Stimulated activated naive CD8-positive, alpha-beta T cell treated with anti-CD3 and anti-CD28 coated beads, Interleukin-15, Interleukin-2, amounts not matched to agents 100 U/mL and 50 U/mL, for 24 hours (primary cell): ENCODE measurements at regions not wholly inside any gene's neighbourhood (a gene's known extent, or its start where the extent isn't known, plus 50 kb on each side); places are given as distances from the start of the nearest gene placed in this dataset.
"Not testable (repeated sequence)": the region's sequence is repeated elsewhere in the genome, so short reads cannot be mapped to it uniquely, and the experiment has no call there.

ENCODE experiments used
- ATAC-seq: fragments of 150-1000 bp; cut with Tn5 transposase; one replicate; pipeline ENCODE4 v1.10.0; 2021
- DNase-seq: peaks from one replicate; pipeline ENCODE4 v3.0.0; 2021

DNA sequence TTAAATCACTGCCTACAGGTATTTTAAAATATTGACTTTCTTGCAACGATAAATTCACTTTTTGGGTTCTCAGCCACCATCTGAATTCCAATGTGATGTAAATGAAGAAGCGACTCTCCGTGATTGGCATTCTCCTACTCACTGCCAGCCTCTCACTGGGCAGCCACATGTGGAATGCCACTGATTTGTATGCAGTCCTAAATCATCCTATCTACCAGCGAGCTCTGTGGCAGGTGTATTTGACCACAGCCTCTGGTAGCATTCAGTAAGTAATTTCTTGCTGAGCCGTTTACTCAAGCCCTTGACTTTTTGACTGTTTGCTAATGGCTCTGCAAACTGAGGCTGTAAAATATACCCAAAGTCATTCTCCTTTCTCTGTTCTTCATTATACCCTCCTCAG, 559.0 kb upstream of the SLC10A2 start:
- no peak for ATAC-seq
- DNase-seq, result no peak

DNA sequence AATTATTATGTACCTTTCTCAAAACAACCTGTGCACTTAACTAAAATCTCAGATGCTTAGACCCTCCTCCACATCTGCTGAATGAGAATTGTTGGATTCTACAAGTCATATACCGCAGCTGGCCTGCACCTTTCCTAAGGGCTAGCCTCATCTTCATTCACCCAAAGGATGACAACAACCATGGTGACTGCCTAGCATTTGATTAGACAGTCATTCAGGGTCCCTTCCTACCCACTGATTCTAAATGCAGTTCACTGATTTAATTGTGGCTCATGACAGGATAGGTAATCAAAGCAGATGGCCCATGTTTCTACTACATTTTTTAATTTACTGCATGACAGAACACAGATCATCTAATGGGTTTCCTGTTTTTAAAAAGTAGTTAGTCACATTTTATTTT, 551.9 kb upstream of the SLC10A2 start:
- ATAC-seq (no peak), DNase-seq (no peak)

DNA sequence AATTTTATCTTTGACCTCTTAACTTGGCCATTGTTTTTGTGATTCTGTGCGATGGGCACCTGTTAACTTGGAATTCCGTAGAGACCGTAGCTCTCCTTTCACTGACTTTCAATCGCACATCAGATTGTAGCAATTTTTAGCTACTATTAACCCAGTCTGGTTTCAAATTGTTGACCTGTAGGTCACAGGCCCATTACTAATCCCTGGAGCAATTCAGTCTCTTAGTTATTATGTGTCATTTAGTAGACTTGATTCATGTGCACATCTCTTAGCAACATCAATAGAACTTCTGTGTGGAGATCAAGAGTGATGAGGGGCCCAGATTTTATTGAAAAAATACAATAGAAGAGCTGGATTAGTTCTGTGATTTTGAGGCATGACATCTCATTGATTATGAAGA, 549.6 kb upstream of the SLC10A2 start:
- DNase-seq (no peak), ATAC-seq (no peak)

DNA sequence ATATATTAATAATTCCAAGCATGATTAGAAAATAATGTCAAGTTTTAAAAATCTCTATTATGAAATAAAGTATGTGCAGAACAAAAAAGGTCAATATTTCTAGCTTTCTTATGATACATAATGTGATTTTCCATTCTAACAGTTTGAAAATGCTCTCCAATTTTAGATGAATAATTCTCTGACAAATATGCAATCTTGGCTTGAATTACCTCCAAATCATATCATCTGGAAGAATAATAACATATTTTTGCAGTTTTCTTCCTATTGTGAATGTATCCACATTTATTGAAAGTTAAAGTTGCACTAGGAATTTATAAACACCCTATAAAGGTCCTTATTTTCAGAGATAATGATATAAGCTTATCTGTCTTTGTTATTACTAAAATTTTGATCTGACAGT, 548.5 kb upstream of the SLC10A2 start:
- DNase-seq, result no peak
- no peak for ATAC-seq

DNA sequence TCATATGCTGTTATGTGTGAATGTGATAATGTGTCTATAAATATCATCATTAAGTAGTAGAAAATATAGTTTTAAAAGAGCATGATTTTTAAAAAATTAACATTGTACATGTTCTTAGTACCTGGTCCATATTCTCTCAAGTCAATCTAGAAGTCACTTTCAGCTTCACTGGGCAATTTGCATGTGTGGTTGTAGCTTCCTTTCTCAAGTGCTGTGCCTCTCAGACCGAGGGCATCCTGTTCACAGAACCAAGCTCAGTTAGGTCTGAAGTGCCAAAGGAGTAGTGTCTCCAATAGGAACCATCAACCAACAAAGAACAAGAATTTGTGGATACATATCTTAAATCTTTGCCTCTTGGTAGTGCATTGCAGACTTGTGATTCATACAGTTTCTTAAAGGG, 541.8 kb upstream of the SLC10A2 start:
- ATAC-seq (no peak), DNase-seq (no peak)

DNA sequence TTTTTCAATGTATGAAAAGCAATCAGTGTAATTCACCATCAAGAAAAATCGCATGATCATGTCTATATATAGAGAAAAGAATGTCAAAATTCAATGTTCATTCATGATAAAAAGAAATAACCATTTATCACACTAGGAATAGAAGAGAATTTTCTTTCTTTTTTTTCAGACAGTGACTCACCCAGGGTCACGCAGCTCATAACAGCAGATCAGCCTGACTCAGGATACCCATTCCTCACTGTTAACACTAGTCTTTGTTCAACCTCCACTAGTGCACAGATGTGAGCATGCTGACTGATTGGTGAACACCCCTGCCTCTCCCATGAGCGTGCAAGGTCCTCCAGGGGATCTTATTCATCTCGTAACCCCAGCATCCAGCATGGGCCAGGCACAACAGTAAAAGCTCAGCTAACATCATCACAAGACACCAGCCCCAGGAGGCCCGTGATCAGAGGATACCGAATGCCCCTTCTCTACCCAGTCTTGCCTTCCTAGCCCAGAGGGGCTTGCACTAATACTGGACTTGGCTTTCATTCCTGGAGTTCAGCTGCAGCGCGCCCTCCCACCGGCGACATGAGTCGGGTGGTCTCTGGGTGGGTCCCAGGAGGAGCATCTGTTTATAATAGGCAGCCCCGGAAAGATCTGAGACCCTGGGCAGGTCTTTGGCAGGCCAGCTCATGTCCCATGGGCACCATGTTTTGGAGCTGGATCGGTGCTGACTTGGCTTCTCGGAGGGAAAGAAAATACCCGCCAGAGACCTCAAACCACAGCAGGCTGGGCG, 539.5 kb upstream of the SLC10A2 start:
- DNase-seq (no peak), ATAC-seq (peak; percentile 6)

DNA sequence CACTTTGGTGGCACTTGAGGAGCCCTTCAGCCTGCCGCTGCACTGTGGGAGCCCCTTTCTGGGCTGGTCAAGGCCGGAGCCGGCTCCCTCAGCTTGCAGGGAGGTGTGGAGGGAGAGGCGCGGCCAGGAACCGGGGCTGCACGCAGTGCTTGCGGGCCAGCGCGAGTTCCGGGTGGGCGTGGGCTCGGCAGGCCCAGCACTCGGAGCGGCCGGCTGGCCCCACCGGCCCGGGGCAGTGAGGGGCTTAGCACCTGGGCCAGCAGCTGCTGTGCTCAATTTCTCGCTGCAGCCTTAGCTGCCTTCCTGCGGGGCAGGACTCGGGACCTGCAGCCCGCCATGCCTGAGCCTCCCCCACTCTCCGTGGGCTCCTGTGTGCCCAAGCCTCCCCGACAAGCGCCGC, 533.7 kb upstream of the SLC10A2 start:
- not testable (repeated sequence) for ATAC-seq, DNase-seq

DNA sequence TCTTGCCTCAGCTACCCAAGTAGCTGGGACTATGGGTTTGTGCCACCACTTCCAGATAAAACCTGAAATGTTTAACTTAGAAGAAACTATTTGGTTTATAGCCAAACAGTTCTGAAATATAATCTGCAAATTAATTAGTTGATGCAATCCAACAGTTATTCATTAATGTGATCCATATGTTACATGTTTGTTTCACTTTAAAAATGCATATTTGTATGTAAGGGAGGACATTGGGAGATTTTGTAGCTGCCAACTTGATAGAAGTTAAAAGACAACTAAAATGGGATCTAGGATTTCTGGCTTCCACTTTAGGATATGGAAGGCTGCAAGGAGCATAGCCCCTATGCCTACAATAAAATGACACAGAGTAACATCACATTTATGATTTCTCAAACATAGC, 532.5 kb upstream of the SLC10A2 start:
- no peak for DNase-seq

DNA sequence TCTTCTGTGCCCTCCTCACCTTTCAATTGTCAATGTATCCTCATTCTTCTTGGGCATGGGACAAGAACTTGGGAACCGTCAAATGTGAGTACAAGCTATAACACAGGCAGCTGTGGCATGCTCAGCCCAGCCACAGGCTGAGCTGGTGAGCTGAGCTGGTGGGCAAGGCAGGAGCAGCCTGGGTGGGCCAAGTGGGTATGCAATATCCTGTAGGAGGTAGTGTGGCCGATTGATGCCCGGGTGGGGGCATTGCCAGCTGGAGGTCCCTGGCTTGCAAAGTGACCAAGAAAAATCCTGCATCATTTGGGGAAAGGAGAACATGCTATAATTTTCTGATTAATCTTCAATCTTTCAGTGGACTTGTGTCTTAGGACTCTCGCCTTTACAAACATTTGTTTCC, 507.2 kb upstream of the SLC10A2 start:
- DNase-seq, result no peak
- no peak for ATAC-seq

More for the DNA sequence above, 532.5 kb upstream of the SLC10A2 start:
- no peak for ATAC-seq

DNA sequence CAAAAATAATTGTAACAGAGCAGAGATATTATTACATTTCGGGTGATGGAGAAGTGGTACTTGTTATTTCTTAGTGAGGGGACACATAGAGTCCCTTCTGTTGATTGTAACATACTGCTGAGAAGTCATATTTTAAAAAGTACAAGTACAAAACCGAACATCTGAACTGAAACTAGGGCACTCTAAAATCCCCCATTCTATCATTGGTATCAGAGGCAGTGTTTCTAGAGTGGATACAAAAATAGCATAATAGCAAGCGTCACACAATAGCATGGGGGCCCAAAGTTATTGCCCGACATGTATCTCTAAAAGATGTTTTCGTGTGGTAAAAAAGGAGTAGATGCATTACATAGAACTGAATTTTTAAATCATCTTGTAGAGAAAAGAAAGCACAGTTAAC, 502.1 kb upstream of the SLC10A2 start:
- ATAC-seq, result no peak

DNA sequence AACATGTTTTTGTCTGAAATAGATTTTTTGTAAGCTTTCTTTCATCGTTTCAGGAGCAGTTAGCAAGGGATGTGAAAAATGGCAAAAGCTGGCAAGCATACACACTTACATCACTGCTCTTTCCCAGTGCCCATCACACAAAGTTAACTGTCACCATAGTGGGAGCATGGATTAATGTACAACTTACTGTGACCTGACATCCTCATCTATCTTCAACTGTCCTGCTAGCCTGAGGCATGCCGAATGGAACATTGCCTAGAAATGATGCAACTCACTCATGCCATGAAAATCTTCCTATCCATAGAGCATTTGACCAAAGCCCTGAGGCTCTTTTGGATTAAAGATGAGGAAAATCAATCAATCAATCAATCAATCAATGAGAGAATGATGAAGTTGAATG, 491.7 kb upstream of the SLC10A2 start:
- DNase-seq (no peak), ATAC-seq (no peak)

More for the DNA sequence above, 502.1 kb upstream of the SLC10A2 start:
- DNase-seq, result no peak

DNA sequence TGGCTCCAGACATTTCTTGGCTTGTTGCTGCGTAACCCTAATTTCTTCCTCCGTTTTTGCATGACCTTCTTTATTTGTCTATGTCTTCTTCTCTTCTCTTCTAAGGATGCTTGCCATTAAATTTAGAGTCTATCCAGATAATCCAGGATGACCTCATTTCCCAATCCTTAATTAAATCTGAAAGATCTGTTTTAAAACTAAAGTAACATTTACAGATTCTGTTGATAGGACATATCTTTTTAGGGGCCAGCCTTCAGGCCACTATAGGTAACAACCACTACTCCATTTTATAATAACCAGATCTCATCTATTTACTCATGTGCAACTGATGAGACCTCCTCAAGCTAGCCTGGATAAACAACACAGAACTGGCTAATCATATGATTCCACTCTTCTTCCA, 490.5 kb upstream of the SLC10A2 start:
- ATAC-seq (no peak), DNase-seq (no peak)

DNA sequence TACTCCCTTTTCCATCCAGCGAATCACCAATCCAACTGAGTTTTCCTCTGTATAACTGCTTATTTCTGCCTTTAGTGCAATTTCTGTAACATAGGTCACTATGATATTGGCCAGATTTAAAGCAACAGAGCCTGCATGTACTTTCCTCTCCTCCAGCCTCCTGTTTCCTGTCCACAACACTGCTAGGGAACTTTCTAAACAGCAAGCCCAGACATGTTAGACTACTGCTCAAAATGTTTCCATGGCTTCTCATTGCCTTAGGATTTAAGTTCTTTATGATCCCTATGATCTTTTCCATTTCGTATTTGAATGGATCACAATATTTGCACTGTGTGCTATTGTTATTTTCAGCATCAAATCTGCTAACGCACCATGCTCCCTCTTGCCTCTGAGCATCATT, 481.7 kb upstream of the SLC10A2 start:
- DNase-seq (no peak), ATAC-seq (no peak)

DNA sequence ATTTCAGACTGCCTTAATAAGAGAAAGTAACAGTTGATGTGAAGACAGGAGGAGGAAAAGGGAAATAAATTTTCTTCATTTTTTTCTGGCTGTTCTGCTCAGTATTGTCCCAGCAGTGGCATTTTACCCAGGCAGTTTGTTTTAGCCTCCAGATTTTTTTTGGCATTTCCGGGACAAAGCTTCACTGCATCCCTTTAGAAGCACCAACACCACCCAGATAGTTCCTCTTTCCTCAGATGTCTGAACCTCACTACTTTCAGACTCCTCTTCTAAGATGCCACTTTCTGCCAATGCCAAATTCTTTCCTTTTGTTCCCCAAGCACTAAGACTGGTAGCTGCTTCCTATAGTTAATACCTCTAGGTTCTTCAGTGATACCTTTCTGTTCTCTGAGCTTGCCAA, 480.1 kb upstream of the SLC10A2 start:
- no peak for DNase-seq
- no peak for ATAC-seq

DNA sequence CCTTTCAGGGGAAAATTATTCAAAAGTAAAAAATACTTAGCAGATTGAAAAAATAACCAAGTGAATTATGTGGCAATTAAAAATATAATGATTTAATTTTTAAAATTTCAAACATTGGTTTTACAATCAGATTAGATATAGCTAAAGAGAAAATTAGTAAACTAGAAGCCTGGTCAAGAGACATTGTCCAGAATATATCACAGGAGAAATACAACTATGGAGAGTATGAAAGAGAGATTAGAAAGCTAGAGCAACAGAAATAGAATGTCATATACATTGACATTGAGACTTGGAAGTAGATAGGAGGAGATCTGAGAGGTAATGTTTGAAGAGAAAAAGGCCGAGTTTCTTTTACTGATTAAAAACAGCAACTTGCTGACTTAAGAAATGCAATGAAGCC, 476.4 kb upstream of the SLC10A2 start:
- DNase-seq, result no peak
- no peak for ATAC-seq

DNA sequence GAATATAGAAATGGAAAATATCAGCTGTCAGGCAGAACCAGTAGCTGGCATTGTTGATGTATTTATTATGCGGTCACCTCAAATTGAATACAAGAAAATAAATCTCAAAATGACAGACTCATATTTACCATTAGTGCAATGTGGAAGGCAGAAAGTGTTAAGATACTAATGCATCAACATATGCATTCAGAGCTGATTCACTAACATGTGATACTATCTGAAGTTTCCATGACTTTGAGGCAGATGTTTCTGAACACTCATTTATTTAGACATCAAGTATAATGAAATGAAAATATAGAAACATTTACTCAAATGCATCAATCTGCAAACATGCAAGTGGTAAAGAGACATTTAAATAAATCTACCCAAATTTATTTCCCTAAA, 474.2 kb upstream of the SLC10A2 start:
- DNase-seq (no peak), ATAC-seq (no peak)

DNA sequence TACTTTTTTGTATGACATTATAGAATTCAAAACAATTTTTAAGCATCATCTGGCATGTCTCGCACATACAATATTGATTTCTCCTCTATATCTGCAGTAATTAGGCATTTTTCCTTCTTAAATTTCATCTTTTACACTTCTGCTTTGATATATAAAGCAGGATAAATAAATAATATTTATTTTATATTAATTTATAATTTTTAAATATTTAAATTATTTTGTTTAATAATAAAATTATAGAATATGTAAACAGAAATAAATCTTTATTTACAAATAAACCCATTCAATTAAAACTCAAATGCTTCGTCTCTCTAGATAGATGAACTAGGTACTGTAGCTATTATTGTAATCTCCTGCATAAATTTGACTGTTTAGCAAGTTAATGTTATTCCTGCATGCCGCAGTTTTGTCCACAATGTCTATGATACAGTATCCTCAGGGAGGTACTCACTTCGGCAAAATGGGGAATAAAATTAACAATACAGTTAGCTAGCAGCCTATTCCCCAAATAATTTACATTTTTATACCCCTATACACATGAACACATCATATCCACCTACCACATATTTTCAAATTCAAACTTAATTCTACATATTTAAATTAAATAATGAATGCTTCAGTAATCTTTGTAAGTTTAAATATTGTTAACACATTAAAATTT, 473.6 kb upstream of the SLC10A2 start:
- ATAC-seq (no peak), DNase-seq (no peak)

DNA sequence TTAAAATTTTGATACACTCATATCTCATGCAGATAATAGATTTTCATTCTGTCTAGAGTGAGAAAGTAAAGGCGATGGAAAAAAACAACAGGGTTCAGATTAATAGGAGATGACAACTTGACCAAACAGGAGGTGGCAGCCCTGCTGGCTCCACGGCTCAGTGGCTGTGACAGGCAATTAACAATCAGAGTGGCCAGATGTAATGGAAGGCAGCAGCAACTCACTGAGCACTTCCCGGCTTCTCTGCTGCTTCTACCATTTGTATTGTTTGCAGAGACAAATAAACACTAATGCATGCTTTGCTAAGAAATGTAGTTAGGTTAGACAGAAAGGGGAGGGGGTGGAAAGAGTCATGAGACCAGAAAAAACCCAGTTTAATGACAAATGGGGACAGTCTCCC, 473.0 kb upstream of the SLC10A2 start:
- ATAC-seq, result no peak
- DNase-seq, result no peak

DNA sequence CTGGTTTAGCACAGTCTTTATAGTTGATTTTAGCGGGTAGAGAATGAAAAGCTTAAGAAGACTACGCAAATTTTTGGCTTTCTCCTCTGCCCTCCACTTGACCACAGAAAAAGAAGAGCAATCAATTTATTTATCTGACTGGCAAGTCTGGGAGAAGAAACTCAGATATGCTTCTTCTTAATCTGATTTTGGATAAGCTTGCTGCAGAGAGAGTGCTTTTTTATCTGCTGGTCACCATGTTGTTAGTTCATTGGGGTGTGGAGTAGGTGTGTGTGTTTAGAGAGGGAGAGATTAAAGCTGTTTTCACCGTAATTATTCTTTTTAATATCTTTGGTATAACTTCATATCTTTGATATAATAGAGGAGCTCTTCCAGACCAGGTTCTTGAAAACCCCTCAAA, 471.4 kb upstream of the SLC10A2 start:
- DNase-seq (no peak), ATAC-seq (no peak)

DNA sequence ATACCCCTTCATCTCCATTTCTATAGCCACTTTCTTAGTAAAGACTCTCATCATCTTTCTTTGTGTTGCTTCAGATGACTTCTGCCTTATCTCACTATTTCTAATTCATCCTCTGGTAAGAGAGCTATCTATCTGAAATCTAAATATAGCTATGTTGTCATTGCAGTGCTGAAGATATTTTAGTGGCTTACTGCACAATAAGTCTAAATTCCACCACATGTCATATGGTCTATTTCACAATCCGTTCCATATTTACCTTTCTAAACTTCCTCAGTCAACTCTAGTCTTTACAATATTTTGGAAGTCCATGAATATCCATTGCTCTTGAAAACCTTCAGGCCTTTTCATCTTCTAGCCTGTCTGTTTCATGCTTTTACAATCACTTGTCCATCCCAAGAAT, 465.1 kb upstream of the SLC10A2 start:
- DNase-seq, result no peak
- no peak for ATAC-seq

DNA sequence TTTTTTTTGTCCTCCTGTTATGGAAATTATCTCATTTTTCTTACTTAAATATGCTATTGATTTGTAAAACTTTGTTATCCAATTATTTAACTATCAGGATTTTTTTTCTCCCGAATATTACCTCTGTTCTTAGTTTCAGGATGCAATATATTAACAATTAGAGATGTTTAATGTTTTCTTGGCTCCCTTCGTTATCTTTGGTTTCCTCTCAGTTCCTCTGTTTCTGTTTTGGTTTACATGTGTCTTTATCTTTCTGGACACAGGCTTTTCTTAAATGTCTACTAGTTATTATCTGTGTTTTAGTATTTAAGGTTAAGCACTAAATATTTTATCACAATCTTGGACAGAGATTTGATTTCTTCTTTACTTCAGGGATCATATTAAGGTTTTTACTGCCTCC, 462.2 kb upstream of the SLC10A2 start:
- no peak for DNase-seq
- ATAC-seq, result no peak

DNA sequence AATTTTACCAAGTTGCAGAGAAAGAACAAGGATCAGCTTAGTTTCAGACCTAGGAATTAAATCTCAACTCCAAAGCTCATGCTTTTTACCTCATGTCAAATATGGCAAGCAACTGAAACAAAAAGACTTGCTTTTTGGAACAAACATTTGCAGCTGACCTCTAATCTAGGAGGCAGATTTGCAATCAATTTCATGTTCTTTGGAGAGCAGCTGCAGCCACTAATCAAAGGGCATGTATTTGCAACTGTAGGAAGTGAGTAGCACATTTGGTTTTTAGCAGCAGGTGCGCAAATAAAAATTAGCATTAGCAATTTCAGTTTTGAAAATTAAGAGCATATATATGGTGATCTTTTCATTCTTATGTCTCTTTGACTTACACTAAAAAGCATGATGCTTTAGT, 459.3 kb upstream of the SLC10A2 start:
- ATAC-seq (no peak), DNase-seq (no peak)

DNA sequence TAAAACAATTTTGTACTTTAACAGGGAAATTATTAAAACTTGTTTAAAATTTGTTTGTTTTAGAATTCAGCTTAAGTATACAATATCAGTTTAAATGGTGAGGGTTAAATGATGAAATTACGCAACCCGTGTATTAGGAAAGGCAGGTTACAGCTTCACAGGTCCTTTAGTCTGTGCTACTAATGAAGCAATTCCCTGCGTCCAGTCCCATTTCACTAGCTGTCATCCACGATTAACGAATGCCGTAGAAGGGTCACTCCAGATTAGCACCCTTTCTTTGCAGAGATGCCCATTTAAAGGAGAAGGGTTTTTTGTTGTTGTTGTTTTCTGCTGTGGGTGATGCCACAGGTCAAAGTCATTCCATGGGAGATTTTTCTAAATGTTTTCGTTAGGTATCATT, 457.6 kb upstream of the SLC10A2 start:
- DNase-seq (no peak), ATAC-seq (no peak)

DNA sequence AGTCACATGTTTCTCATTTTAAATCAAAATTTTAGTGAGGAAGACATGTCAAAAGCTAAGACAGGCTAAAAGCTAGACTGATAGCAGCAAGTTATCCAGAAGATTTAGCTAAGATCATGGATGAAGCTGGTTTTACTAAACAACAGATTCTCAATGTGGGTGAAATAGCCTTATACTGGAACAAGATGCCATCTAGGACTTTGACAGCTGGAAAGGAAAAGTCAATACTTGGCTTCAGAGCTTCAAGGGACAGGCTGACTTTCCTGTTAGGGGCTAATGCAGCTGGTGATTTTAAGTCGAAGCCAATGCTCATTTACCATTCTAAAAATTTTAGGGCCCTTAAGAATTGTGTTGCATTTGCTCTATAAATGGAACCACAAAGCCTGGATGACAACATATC, 455.3 kb upstream of the SLC10A2 start:
- ATAC-seq (no peak), DNase-seq (no peak)
